Prostate gland (tissue), 2 donors: ENCODE measurements at regions not wholly inside any gene's neighbourhood (a gene's known extent, or its start where the extent isn't known, plus 50 kb on each side); places are given as distances from the start of the nearest gene placed in this dataset.

Source experiments
- CTCF ChIP-seq, 4 experiments: fragments of 200-600 bp in 2 of 4; fragments of 450-650 bp in 2 of 4; sonication (generic) in 2 of 4; IDR thresholded peaks; 1 replicate in 3 of 4; 2 replicates in 1 of 4; pipeline ENCODE4 v1.5.1; 2016 to 2019; ENCODE audit warnings: antibody characterized with exemption in 4 of 4, mild to moderate bottlenecking in 2 of 4, moderate library complexity in 2 of 4
- POLR2A ChIP-seq: fragments of 450-650 bp; IDR thresholded peaks from one replicate; pipeline ENCODE4 v1.6.1; 2016; ENCODE audit warnings: antibody characterized with exemption, mild to moderate bottlenecking
- POLR2AphosphoS5 ChIP-seq: sonication (generic); formaldehyde crosslinking; IDR thresholded peaks from one replicate; pipeline ENCODE4 v1.6.1; 2017; ENCODE audit warnings: antibody characterized with exemption

- TF ChIP-seq CTCF (IDR thresholded peaks at IDR 0.05) (no peak), POLR2AphosphoS5 (no peak), POLR2A (no peak)
Measured at GRCh38 chr5:74116984-74117383, 491.0 kb downstream of the ARHGEF28 start.
